ENCODE measurements at regions not wholly inside any gene's neighbourhood (a gene's known extent, or its start where the extent isn't known, plus 50 kb on each side); places are given as distances from the start of the nearest gene placed in this dataset.

GRCh38 chr13:90542959-90543505 lies 804.5 kb upstream of the MIR17HG start:
- no peak for TF ChIP-seq CTCF (conservative IDR thresholded peaks at IDR 0.05; ENCODE audit: low read depth, low read length)
- no peak for TF ChIP-seq RCOR1 (IDR thresholded peaks at IDR 0.05; ENCODE audit: insufficient replicate concordance, low read length)

Data from IMR-90 (cell line).